ENCODE measurements at regions not wholly inside any gene's neighbourhood (a gene's known extent, or its start where the extent isn't known, plus 50 kb on each side); places are given as distances from the start of the nearest gene placed in this dataset.

- TF ChIP-seq CHD7 (IDR thresholded peaks at IDR 0.05; ENCODE audit: insufficient replicate concordance, low read length) (no peak), HDAC2 (IDR thresholded peaks at IDR 0.05; ENCODE audit: borderline replicate concordance in 1 of 2, low read depth in 2 of 2, low read length in 2 of 2) (no peak), JUN (IDR thresholded peaks at IDR 0.05; ENCODE audit: low read depth, low read length) (no peak), SIX5 (IDR thresholded peaks at IDR 0.05; ENCODE audit: low read depth, low read length) (no peak), KDM1A (IDR thresholded peaks at IDR 0.05; ENCODE audit: borderline replicate concordance, low read length) (no peak), CBX5 (IDR thresholded peaks at IDR 0.05; ENCODE audit: low read depth, low read length) (no peak), EGR1 (IDR thresholded peaks at IDR 0.05; ENCODE audit: borderline replicate concordance, low read depth, low read length) (no peak), CHD1 (IDR thresholded peaks at IDR 0.05; ENCODE audit: low read depth, low read length) (no peak), SP4 (IDR thresholded peaks at IDR 0.05; ENCODE audit: low read length) (no peak), POU5F1 (IDR thresholded peaks at IDR 0.05; ENCODE audit: low read depth, low read length) (no peak), HDAC6 (IDR thresholded peaks at IDR 0.05; ENCODE audit: low read depth, low read length) (no peak)
Observed at GRCh38 chr4:38204339-38205035, 244.3 kb downstream of the PTTG2 start (continued).
